ENCODE measurements at regions not wholly inside any gene's neighbourhood (a gene's known extent, or its start where the extent isn't known, plus 50 kb on each side); places are given as distances from the start of the nearest gene placed in this dataset.

DNA sequence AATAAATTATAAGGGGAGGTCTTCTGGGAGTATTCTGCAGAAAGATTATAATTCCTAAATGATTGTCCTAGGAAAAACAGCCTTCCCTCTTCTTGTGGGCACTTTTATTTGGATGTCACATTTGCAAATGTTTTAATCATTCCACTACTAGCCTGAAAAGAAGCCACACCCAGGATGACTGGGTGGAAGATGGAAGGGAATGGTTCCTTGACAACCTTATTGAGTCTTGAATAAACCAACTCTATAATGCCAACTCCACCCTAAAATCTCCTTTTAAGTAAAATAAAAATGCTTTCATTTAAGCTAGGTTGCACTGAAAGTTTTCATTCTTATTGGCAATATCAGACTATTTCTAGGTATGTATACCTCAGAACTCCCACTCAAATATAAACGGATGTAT lies 494.6 kb downstream of the RFC3 start:
- WGBS, 2 donors = 88 to 92% methylated on average over 1 of the region's 1 CpG

DNA sequence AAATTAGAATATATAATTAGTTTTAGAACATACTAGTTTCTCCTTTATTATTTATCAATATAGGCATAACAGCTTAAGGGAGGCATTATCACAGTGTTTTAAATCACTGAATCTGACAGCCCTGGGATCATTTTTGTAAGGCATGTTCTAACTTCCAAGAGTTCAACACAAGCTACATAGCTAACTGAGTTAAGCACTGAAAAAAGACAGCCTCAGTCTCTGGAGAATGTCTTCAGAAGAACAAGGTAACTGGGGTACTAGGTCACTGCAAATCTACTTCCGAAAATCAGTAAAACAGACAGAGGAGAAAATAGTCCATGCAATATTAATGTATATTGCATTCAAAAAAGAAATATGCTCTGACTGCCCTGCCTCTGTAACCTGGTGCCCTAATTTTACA lies 502.1 kb downstream of the RFC3 start:
- Histone ChIP-seq H3K36me3 (ENCODE audit: control insufficient read depth in 2 of 2, insufficient read depth in 2 of 2, low read length in 1 of 2) (no peaks in the 10 kb centered on the region), H3K27me3 (ENCODE audit: control insufficient read depth in 1 of 2, insufficient read depth in 2 of 2, low read length in 2 of 2) (no peaks in the 10 kb centered on the region), H3K4me3 (ENCODE audit: low read depth in 1 of 2, low read length in 2 of 2) (no peak overlapping the region), H3K9me3 (ENCODE audit: control insufficient read depth in 2 of 2, insufficient read depth in 1 of 2, low read depth in 1 of 2, low read length in 1 of 2) (no peaks in the 10 kb centered on the region), H3K27ac (ENCODE audit: low read depth in 2 of 2, low read length in 1 of 2) (no peak overlapping the region), H3K4me1 (ENCODE audit: control insufficient read depth in 2 of 2, insufficient read depth in 2 of 2, low read length in 1 of 2) (no peaks in the 10 kb centered on the region)
- WGBS, 2 donors = 90 to 95% methylated on average over 1 of the region's 1 CpG

More for the DNA sequence above, 494.6 kb downstream of the RFC3 start:
- no peak overlapping the region for H3K27ac ChIP-seq (ENCODE audit: low read depth in 2 of 2, low read length in 1 of 2)
- no peaks in the 10 kb centered on the region for H3K36me3 ChIP-seq (ENCODE audit: control insufficient read depth in 2 of 2, insufficient read depth in 2 of 2, low read length in 1 of 2)
- no peaks in the 10 kb centered on the region for H3K9me3 ChIP-seq (ENCODE audit: control insufficient read depth in 2 of 2, insufficient read depth in 1 of 2, low read depth in 1 of 2, low read length in 1 of 2)
- no peak overlapping the region for H3K4me3 ChIP-seq (ENCODE audit: low read depth in 1 of 2, low read length in 2 of 2)
- no peaks in the 10 kb centered on the region for H3K27me3 ChIP-seq (ENCODE audit: control insufficient read depth in 1 of 2, insufficient read depth in 2 of 2, low read length in 2 of 2)
- H3K4me1 ChIP-seq (ENCODE audit: control insufficient read depth in 2 of 2, insufficient read depth in 2 of 2, low read length in 1 of 2) = no peaks in the 10 kb centered on the region

DNA sequence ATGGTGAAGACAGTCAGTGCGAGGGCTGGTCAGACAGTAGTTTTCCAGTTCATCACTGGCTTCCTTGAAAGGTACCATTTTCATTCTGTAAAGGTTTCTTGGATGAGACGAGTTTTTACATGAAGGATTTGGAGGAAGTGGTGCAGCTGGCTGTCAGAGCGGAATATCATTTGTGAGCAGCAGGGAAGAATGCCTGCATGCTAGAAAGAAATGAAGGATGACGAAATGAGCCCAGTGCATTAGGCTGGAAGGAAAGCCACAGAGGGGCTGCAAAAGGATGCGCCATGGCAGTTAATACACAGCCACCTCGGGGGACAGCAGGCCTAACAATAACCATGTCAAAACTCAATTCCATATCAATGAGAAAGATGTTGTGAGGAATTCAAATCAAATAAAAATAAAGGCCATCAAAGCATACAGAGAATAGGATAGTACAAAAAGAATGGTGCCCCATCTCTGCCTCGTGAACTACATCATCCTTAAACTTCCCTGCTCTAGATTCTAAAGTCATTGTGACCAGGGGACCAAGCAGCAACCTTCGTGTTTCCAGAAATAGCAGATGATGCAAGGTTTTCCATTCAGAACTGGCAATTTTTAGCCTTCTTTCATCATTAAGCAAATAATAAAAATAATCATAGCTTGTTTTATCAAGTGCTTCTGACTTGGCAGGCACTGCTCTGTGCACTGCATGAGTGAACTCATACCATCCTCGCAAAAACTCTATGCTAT lies 504.2 kb downstream of the RFC3 start:
- 76 to 79% methylated on average over 9 of the region's 9 CpGs for WGBS, 2 donors
- no peak overlapping the region for H3K27ac ChIP-seq (ENCODE audit: low read depth in 2 of 2, low read length in 1 of 2)
- H3K36me3 ChIP-seq (ENCODE audit: control insufficient read depth in 2 of 2, insufficient read depth in 2 of 2, low read length in 1 of 2) = no peaks in the 10 kb centered on the region
- no peaks in the 10 kb centered on the region for H3K4me1 ChIP-seq (ENCODE audit: control insufficient read depth in 2 of 2, insufficient read depth in 2 of 2, low read length in 1 of 2)
- H3K27me3 ChIP-seq (ENCODE audit: control insufficient read depth in 1 of 2, insufficient read depth in 2 of 2, low read length in 2 of 2) = no peaks in the 10 kb centered on the region
- no peak overlapping the region for H3K4me3 ChIP-seq (ENCODE audit: low read depth in 1 of 2, low read length in 2 of 2)
- H3K9me3 ChIP-seq (ENCODE audit: control insufficient read depth in 2 of 2, insufficient read depth in 1 of 2, low read depth in 1 of 2, low read length in 1 of 2) = no peaks in the 10 kb centered on the region

DNA sequence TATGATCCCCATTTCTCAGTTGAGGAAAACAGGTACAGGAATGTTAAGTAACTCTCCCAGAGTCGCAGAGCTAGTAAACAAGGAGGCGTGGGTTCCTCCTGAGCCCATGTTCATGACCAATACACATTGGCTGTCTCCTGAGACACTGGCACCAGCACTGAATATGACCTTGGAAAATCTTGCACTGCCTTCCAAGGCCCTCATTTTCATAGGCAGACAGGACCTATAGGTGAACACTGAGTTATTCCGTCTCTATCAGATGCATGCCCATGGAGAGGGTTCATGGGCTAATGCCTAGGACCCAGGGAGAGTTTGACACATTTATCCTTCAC lies 504.8 kb downstream of the RFC3 start:
- Histone ChIP-seq H3K27me3 (ENCODE audit: control insufficient read depth in 1 of 2, insufficient read depth in 2 of 2, low read length in 2 of 2) (no peaks in the 10 kb centered on the region), H3K27ac (ENCODE audit: low read depth in 2 of 2, low read length in 1 of 2) (no peak overlapping the region), H3K4me3 (ENCODE audit: low read depth in 1 of 2, low read length in 2 of 2) (no peak overlapping the region), H3K9me3 (ENCODE audit: control insufficient read depth in 2 of 2, insufficient read depth in 1 of 2, low read depth in 1 of 2, low read length in 1 of 2) (no peaks in the 10 kb centered on the region), H3K36me3 (ENCODE audit: control insufficient read depth in 2 of 2, insufficient read depth in 2 of 2, low read length in 1 of 2) (no peaks in the 10 kb centered on the region), H3K4me1 (ENCODE audit: control insufficient read depth in 2 of 2, insufficient read depth in 2 of 2, low read length in 1 of 2) (no peaks in the 10 kb centered on the region)
- 66 to 84% methylated on average over 3 of the region's 3 CpGs for WGBS, 2 donors

DNA sequence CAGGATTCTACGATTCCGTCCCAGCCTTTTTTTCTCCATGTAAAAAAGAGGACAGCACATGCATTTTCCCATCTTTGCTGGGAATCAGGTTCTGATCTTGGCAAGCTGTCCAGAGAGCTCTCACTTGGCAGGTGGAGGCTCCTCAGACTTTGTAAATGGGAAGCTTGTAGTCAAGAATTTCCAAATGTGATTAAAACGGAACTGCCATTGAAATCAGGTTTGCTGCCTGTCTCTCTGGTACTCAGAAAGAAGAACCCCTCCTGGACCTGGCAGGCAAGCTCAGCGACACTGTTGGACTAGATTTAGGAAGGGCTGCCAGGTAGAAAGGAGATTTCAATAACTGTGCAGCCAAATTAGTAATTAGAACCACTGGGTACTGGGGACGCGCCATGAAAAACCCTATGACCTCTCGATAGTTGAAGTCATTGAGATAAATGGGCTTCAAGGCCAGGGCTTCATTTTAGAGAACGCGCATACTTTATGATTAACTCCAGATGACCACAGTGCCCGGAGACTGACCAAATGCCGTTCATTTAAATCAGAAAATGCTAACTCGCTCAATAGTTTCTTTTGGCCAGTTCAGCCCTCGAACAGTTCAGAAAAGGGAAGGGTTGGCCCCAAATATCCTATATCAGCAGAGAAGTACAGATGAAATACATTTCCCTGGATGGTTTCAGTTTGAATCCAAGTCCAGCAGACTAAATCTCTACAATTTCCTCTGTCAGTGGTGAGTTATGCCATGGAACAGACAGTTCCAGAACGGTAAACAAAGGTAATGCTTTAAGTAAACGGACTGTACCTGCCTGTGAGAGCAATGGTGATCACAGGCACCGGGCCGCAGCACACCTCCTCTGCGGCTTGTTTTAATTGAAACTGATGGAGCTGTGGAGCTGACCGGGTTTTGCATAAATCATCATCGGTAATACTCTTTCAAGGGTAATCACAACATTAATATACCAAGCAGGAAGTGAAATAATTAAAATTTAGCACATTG lies 517.4 kb downstream of the RFC3 start:
- no peaks in the 10 kb centered on the region for H3K36me3 ChIP-seq (ENCODE audit: control insufficient read depth in 2 of 2, insufficient read depth in 2 of 2, low read length in 1 of 2)
- no peak overlapping the region for H3K27ac ChIP-seq (ENCODE audit: low read depth in 2 of 2, low read length in 1 of 2)
- no peak overlapping the region for H3K4me3 ChIP-seq (ENCODE audit: low read depth in 1 of 2, low read length in 2 of 2)
- H3K9me3 ChIP-seq (ENCODE audit: control insufficient read depth in 2 of 2, insufficient read depth in 1 of 2, low read depth in 1 of 2, low read length in 1 of 2) = no peaks in the 10 kb centered on the region
- H3K27me3 ChIP-seq (ENCODE audit: control insufficient read depth in 1 of 2, insufficient read depth in 2 of 2, low read length in 2 of 2) = no peaks in the 10 kb centered on the region
- WGBS, 2 donors = 84 to 90% methylated on average over 20 of the region's 20 CpGs
- H3K4me1 ChIP-seq (ENCODE audit: control insufficient read depth in 2 of 2, insufficient read depth in 2 of 2, low read length in 1 of 2) = no peaks in the 10 kb centered on the region

DNA sequence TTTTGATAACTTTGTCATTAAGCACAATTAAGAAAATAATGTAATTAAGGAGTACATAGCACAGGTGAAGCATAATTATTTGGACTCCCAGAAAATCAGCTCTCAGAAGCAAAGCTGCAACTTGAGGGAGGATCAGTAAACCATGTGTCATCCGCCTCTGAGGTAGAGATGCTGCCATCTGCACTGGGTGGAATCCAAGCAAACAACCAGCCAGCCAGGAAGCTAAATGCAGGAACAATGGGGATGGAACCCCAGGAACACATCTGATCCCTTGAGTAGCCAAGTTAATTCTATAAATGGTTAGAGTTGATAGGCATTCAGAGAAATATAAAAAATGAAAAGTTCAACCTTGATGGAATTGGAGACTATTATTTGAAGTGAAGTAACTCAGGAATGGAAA lies 520.2 kb downstream of the RFC3 start:
- WGBS, 2 donors = 54 to 65% methylated on average over 1 of the region's 1 CpG
- H3K27ac ChIP-seq (ENCODE audit: low read depth in 2 of 2, low read length in 1 of 2) = no peak overlapping the region
- no peaks in the 10 kb centered on the region for H3K9me3 ChIP-seq (ENCODE audit: control insufficient read depth in 2 of 2, insufficient read depth in 1 of 2, low read depth in 1 of 2, low read length in 1 of 2)
- H3K4me3 ChIP-seq (ENCODE audit: low read depth in 1 of 2, low read length in 2 of 2) = no peak overlapping the region
- H3K4me1 ChIP-seq (ENCODE audit: control insufficient read depth in 2 of 2, insufficient read depth in 2 of 2, low read length in 1 of 2) = no peaks in the 10 kb centered on the region
- no peaks in the 10 kb centered on the region for H3K36me3 ChIP-seq (ENCODE audit: control insufficient read depth in 2 of 2, insufficient read depth in 2 of 2, low read length in 1 of 2)
- no peaks in the 10 kb centered on the region for H3K27me3 ChIP-seq (ENCODE audit: control insufficient read depth in 1 of 2, insufficient read depth in 2 of 2, low read length in 2 of 2)

DNA sequence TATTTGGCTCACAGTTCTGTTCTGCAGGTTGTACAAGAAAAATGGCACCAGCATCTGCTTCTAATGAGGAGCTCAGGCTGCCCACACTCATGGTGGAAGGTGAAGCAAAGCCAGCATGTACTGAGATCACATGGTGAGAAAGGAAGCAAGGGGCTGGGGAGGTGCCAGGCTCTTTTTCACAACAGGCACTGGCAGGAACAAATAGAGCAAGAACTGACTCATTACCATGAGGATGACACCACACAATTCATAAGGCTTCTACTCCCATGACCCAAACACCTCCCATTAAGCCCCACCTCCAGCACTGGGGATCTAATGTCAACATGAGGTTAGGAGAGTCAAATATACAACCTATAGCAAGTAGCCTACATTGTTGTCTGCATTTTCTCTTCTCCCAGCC lies 522.6 kb downstream of the RFC3 start:
- H3K4me3 ChIP-seq (ENCODE audit: low read depth in 1 of 2, low read length in 2 of 2) = no peak overlapping the region
- H3K27ac ChIP-seq (ENCODE audit: low read depth in 2 of 2, low read length in 1 of 2) = no peak overlapping the region
- H3K4me1 ChIP-seq (ENCODE audit: control insufficient read depth in 2 of 2, insufficient read depth in 2 of 2, low read length in 1 of 2) = no peaks in the 10 kb centered on the region
- H3K27me3 ChIP-seq (ENCODE audit: control insufficient read depth in 1 of 2, insufficient read depth in 2 of 2, low read length in 2 of 2) = no peaks in the 10 kb centered on the region
- no peaks in the 10 kb centered on the region for H3K36me3 ChIP-seq (ENCODE audit: control insufficient read depth in 2 of 2, insufficient read depth in 2 of 2, low read length in 1 of 2)
- H3K9me3 ChIP-seq (ENCODE audit: control insufficient read depth in 2 of 2, insufficient read depth in 1 of 2, low read depth in 1 of 2, low read length in 1 of 2) = no peaks in the 10 kb centered on the region

DNA sequence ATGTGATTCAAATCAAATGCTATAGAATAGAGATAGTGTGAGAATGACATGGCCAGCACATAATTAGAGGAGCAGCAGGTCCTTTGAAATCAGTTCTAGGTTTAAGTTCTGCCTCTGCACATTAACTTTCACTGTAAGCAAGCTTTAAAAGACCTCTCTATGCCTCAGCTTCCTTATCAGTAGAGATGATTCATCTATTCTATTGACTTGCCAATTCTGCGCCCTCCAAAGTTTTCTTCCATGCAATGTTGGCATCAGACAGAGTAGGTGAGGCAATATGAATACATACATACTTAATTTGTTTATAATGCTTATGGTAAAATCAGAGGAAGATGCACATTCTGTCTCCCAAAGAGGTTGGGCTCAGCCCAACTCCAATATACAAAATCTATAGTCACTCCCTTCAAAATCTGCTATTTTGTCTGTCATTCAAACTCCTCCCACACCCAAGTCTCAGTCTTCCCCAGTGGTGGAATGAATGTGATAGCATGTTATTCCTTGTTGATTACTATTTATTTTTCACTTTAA lies 525.5 kb downstream of the RFC3 start:
- H3K27ac ChIP-seq (ENCODE audit: low read depth in 2 of 2, low read length in 1 of 2) = no peak overlapping the region
- no peaks in the 10 kb centered on the region for H3K27me3 ChIP-seq (ENCODE audit: control insufficient read depth in 1 of 2, insufficient read depth in 2 of 2, low read length in 2 of 2)
- no peaks in the 10 kb centered on the region for H3K9me3 ChIP-seq (ENCODE audit: control insufficient read depth in 2 of 2, insufficient read depth in 1 of 2, low read depth in 1 of 2, low read length in 1 of 2)
- H3K4me1 ChIP-seq (ENCODE audit: control insufficient read depth in 2 of 2, insufficient read depth in 2 of 2, low read length in 1 of 2) = no peaks in the 10 kb centered on the region
- WGBS, 2 donors = 77 to 82% methylated on average over 1 of the region's 1 CpG
- no peaks in the 10 kb centered on the region for H3K36me3 ChIP-seq (ENCODE audit: control insufficient read depth in 2 of 2, insufficient read depth in 2 of 2, low read length in 1 of 2)
- no peak overlapping the region for H3K4me3 ChIP-seq (ENCODE audit: low read depth in 1 of 2, low read length in 2 of 2)

DNA sequence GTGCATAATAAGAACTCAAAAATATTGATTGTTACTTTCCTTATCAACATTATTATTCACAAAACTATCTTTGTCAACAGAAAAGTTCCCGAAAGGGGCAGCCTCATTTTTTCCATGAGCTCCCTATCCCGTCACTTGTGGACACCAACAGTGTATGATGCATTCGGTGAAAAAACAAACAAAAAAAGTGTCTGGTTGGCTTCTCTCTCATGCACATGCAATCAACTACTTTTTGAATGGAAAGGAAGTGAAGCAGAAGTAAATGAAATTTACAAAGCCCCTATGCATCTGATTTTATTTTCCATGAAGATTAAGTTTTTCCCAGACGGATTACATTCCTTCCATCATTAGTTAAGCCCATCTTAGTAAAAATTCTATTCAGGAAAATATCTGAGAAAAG lies 526.9 kb downstream of the RFC3 start:
- no peaks in the 10 kb centered on the region for H3K4me1 ChIP-seq (ENCODE audit: control insufficient read depth in 2 of 2, insufficient read depth in 2 of 2, low read length in 1 of 2)
- no peaks in the 10 kb centered on the region for H3K9me3 ChIP-seq (ENCODE audit: control insufficient read depth in 2 of 2, insufficient read depth in 1 of 2, low read depth in 1 of 2, low read length in 1 of 2)
- H3K27me3 ChIP-seq (ENCODE audit: control insufficient read depth in 1 of 2, insufficient read depth in 2 of 2, low read length in 2 of 2) = no peaks in the 10 kb centered on the region
- H3K36me3 ChIP-seq (ENCODE audit: control insufficient read depth in 2 of 2, insufficient read depth in 2 of 2, low read length in 1 of 2) = no peaks in the 10 kb centered on the region
- no peak overlapping the region for H3K4me3 ChIP-seq (ENCODE audit: low read depth in 1 of 2, low read length in 2 of 2)
- H3K27ac ChIP-seq (ENCODE audit: low read depth in 2 of 2, low read length in 1 of 2) = no peak overlapping the region
- 76 to 79% methylated on average over 4 of the region's 4 CpGs for WGBS, 2 donors
